Hematopoietic multipotent progenitor cell treated with erythropoietin and hydrocortisone succinate and interleukin-3 and kit ligand, for 17 days (in vitro differentiated cells): ENCODE measurements at regions not wholly inside any gene's neighbourhood (a gene's known extent, or its start where the extent isn't known, plus 50 kb on each side); places are given as distances from the start of the nearest gene placed in this dataset.
"Not testable (repeated sequence)": the region's sequence is repeated elsewhere in the genome, so short reads cannot be mapped to it uniquely, and the experiment has no call there.

Experiments used
- DNase-seq: peaks from one replicate; pipeline ENCODE4 v3.0.0-alpha.2; 2015; ENCODE audit warnings: low spot score

DNA sequence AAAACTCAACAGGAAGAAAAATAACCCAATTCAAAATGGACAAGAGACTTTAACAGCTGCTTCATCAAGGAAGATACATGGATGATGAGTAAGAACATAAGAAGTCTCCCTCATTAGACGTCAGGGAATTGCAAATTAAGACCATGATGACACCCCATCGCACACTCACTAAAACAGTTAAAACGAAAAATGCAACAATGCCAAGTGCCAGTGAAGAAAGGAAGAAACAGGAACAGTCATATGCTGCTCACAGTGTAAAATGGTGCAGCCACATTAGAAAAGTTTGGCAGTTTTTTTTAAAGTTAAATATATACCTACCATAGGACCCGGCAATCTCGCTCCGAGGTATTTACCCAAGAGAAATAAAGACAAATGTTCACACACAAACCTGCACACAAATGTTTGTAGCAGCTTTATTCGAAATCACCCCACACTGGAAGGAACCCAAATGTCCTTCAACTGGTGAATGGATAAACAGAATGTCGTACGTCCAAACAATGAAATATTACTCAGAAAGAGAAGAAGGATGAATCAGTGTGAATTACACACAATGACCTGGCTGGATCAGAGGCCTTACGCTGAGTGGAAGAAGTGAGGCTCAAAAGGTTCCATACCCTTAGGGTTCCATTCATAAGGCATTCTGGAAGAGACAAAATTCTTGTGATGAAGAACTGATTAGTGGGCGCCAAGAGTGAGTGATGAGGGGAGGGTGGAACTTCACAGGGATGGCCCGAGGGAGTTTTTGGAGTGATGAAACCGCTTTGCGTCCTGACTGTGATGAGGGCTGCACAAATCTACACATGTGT is 110.3 kb downstream of the C16orf95 start:
- DNase-seq, result no peak

DNA sequence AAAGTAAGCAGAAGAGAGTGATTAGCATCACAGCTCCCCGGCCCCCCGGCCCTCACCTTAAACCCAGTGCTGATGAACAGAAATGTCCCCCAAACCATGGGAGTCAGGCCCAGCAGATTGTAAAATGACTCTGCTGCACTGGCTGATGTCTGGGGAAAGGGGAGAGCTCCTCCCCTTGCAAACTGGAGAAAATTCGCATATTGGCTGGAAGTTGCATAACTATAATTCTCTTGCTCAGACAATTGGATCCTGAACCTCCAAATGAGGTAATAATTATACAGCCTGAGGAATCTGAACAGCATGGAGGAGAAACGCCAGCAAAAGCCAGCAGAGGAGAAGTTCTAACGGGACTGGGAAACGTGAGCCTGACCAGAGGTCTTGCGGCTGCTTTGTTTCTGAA is 109.7 kb downstream of the C16orf95 start:
- no peak for DNase-seq

DNA sequence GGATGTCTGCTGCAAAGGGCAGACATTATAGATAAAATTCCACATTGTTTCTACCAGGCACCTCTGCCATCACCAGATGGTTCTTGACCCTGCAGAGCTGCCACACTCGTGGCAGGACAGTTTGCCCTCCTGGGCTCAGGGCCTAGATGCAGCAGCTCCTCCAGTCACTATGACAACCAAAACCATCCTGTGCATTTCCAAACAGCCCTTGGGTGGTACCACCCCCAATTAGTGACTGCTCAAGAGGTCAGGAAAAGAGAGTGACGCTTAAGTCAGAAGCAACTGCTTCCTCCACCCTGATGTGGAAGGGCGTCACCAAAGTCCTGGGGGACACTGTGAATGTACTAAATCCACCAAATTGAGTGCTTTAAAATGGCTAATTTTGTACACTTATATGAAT is 109.2 kb downstream of the C16orf95 start:
- DNase-seq, result no peak

DNA sequence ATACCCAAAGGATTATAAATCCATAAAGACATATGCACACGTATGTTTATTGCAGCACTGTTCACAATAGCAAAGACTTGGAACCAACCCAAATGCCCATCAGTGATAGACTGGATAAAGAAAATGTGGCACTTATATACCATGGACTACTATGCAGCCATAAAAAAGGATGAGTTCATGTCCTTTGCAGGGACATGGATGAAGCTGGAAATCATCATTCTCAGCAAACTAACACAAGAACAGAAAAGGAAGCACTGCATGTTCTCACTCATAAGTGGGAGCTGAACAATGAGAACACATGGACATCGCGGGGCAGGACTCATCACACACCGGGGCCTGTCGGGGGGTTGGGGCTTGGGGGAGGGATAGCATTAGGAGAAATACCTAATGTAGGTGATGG is 108.2 kb downstream of the C16orf95 start:
- not testable (repeated sequence) for DNase-seq

DNA sequence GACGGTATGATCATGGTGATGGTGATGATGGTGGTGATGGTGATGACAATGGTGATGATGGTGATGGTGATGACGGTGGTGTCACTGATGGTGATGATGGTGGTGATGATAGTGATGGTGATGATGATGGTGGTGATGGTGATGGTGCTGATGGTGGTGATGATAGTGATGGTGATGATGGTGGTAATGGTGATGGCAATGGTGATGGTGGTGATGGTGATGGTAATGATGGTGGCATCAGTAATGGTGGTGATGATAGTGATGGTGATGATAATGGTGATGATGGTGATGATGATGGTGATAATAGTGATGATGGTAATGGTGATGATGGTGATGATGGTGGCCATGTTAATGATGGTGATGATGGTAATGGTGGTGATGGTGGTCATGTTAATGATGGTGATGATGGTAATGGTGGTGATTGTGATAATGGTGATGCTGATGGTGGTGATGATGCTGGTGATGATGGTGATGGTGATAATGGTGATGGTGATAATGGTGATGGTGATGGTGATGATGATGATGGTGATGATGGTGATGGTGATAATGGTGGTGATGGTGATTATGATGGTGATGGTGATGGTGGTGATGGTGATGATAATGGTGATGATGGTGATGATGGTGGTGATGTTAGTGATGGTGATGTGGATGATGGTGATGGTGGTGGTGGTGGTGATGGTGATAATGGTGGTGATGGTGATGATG is 107.2 kb downstream of the C16orf95 start:
- DNase-seq, result no peak

DNA sequence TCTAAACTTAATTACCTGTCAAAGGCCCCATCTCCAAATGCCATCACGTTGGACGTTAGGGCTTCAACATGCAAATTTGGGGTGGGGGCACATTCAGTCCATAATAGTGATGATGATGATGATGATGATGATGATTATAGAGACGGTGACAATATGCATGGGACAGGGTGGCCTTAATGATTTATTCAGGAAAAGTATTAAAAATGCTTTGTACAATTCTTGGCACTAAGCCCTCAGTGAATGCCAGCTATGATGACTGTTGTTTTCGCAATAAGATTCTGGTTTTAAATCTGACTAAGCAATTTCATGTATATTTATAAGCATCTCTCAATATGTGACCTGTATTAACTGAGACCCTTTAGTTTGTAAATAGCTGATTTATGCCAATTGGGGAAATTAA is 106.3 kb downstream of the C16orf95 start:
- DNase-seq, result no peak

DNA sequence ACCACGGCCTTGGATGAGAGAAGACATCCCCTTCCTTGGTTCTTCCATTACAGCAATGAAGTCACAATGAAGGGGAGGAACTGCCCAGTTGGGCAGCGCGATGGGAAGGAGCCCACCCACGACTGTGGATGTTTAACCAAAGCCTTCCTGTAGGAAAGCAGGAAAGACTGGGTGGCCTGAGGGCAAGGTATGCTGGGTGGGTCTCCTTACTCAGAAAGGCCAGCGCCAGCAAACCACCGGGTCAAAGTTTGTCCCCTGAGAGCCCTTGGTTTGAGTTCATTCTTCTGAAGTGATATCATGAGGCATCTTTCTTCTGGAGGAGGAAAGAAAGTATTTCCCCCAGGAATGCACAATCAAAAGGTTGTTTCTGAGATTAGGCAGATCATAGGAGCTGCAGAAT is 105.2 kb downstream of the C16orf95 start:
- DNase-seq, result no peak

DNA sequence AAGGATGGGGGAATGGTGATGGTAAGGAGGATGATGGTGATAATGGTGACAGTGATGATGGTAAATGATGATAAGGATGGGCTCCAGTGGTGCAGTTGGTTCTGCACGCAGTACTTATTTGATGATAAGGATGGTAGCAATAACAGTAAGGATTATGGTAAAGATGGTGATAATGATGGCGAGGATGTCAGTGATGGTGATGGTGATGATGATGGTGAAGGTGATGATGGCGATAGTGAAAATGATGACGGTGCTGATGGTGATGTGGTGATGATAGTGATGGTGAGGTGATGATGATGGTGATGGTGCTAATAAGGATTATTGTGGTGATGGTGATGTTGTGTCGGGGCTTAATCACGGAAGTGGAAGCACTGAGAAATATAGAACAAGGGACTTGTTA is 103.7 kb downstream of the C16orf95 start:
- no peak for DNase-seq

DNA sequence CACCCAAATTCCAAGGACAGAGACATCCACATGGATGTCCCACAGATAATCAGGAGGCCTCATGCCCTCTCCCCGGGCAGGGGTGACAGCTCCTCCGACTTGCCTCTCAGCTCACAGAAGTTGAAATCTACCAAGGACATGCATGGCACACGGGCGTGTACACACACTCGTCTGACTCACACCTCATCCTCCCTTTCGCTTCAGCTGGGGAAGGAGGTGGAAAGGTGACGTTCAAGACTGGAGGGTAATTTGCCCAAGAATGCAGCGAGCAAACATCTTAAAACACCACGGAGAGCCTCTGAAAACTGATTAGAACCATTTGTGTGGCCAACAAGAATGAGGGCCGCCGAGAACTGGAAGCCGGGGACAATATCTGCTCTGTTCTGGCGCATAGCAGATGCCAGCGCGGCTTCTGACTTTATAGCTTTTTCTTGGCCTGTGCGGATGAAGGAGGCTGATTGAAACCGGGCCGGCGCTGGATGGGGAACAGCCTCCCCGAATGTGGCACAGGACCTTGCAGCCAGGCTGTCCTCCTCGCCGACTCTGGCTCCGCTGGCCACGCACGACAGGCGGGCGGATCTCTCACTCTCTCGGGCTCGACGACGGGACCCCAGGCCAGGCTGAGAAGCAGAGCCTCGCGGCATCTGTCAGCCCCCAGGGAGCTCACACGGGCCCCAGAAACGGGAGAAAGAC is 100.9 kb downstream of the C16orf95 start:
- DNase-seq, result no peak

DNA sequence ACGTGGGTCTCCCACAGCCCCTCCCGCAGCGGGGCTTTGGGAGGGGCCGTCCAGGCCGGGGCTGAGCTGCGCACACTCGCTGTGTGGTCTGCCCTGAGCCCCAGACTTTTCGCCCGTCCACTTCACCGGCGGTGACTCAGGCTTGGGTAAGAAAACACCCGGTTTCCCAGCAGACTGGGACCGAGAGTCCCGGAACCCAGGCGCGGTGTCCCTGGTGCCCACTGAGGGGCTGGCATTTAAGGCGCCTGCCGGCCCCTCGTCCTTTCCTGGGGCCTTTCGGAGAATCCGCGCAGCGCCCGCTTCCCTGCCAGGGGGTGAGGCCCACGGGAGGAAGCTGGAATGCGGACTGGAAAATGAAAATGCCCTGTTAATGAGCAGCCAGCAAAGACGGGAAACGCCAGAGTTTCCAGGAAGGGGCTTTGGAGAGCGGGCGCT is 100.3 kb downstream of the C16orf95 start:
- no peak for DNase-seq

DNA sequence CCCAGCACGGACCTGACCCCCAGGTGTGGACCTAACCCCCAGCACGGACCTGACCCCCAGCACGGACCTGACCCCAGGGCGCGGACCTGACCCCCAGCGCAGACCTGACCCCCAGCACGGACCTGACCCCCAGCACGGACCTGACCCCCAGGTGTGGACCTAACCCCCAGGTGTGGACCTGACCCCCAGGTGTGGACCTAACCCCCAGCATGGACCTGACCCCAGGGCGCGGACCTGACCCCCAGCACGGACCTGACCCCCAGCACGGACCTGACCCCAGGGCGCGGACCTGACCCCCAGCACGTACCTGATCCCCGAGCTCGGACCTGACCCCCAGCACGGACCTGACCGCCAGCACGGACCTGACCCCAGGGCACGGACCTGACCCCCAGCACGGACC is 99.4 kb downstream of the C16orf95 start:
- DNase-seq, result not testable (repeated sequence)

DNA sequence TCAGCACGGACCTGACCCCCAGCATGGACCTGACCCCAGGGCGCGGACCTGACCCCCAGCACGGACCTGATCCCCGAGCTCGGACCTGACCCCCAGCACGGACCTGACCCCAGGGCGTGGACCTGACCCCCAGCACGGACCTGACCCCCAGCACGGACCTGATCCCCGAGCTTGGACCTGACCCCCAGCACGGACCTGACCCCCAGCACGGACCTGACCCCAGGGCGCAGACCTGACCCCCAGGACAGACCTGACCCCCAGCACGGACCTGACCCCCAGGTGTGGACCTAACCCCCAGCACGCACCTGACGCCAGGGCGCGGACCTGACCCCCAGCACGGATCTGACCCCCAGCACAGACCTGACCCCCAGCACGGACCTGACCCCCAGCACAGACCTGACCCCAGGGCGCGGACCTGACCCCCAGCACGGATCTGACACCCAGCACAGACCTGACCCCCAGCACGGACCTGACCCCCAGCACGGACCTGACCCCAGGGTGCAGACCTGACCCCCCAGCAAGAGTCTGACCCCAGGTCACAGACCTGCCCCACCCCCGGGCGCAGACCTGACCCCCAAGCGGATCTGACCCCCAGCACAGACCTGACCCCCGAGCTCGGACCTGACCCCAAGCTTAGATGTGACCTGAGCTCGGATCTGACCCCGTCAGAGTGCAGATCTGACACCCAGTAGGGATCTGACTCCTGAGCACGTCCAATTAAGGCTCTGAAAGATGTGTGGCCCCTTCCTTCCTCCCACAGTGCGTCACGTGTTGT is 98.7 kb downstream of the C16orf95 start:
- DNase-seq, result no peak

DNA sequence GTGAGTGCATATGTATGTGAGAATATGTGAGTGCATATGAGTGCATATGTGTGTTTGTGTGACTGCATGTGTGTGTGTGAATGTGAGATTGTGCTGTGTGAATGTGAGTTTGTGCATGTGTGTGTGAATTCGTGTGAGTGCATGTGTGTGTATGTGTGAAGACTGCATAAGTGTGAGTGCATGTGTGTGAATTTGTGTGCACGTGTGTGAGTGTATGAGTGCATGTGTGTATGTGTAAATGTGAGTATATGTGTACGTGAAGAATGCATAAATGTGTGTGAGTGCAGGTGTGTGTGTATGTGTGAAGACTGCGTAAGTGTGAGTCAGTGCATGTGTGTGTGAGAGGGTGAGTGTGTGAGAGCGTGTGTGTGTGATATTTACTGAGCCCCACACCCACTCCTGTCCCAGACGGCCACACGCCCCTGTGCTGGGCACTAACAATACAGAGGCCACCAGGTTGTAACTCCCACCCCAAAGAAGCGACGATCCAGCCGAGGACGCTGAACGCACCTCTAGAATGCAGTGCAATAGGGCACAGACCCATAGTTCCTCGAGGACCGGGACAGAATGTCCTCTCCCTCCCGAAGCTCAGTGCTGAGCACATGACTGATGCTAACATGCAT is 97.8 kb downstream of the C16orf95 start:
- DNase-seq, result no peak

DNA sequence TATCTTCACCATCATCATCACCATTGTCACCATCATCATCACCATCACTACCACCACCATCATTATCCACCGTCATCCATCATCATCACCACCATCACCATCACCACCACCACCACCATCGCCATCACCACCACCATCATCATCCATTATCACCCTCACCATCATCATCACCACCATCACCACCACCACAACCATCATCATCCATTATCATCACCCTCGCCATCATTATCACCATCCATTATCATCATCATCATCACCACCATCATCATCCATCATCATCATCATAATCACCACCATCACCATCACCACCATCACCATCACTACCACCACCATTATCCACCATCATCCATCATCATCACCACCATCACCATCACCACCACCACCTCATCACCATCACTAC is 95.6 kb downstream of the C16orf95 start:
- no peak for DNase-seq

DNA sequence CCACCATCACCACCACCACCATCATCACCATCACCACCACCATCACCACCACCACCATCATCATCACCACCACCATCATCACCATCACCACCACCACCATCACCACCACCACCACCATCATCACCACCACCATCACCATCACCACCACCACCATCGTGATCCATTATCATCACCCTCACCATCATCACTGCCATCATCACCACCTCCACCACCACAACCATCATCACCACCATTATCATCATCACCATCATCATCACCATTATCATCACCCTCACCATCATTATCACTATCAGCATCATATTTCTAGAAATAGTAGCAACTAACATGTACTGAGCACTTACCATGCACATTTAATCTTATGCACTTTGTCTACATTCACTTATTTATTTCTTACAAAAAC is 94.9 kb downstream of the C16orf95 start:
- no peak for DNase-seq

DNA sequence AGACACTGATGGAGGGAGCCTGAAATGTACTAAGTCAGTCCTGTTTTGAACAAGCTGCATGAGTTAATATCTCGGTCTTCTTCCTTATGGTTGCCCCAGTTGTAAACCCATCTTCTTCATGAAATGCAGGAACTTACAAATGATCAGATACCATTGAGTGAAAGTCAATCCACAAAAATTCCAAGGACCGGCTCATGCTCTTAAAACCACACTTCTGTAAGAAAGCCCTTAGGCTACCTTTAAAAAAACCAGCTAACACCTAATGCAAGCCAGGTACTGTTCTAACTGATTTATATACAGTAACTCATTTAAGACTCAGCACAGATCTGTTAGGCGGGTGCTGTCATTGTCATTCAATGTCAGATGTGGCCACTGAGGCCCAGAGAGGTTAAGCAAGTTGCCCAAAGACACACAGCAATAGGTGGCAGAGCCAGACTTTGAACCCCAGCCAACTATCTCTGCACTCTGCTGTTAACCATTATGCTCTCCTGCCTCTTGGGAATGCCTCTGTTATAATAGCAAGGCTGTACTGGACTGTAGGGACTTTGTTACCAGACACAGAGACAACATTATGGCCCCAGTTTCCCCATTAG is 93.4 kb downstream of the C16orf95 start:
- DNase-seq, result no peak

DNA sequence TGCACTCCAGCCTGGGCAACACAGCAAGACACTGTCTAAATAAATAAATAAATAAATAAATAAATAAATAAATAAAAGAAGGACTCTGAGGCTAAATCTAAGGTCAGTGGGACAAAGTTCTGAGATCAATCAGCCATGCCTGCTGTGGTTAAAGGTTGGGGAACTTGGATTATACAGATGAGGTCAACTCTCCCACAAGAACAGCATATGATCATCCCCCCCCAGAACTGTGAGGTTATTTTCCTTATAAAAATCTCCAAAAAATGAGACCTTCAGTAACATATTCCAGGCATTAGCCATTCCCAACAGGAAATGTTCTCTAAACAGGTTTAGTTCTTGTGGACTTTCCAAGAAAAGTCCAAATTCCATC is 90.3 kb downstream of the C16orf95 start:
- DNase-seq, result no peak

DNA sequence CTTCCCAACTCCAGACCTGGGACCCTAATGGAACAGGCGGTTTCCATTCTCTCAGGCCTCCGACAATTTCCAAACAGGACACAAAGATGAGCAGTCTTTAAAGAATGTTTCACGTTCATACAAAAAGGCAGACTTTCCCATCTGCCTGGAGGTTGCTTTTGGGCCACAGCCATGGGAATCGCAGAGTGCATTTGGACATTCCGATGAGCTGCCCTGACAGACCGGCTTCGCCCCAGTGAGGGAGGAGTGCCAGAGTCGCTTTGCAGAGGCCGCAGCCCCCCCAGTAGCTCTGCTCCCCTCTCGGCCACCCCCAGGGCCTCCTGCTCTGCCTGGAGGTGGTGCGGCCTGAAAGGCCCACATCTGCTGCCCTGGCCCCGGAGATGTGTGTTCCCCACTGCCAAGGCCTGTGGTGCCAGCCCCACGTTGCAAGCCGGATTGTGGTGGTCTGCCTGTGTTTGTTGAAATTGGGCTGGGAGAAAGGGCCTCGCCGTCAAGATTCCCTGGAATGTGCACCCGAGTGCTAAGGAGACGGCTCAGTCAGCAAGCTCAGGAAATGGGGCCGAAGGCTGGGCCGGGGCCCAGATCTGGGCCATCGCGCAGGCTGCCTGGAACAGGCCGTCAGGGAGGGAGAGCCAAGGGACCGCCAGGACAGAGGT is 89.8 kb downstream of the C16orf95 start:
- DNase-seq, result no peak

DNA sequence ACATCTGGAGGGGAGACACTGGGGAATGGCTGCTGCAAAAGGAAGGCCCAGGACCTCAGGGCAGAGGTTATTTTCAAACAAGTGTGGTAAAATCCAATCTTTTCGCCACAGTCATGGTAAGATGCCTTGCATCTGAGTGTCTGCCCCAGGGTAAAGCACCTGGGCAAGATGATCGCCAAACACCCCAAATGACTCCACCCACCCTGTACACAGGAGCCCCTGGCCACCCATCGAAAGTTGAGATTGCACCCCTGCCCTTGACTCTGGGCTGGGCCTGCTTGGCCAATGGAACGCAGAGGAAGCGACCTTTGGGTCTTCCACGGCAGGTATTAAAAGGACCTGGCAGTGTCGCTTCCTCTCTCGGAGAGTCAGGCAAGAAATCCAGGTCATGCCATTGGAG is 88.8 kb downstream of the C16orf95 start:
- no peak for DNase-seq

DNA sequence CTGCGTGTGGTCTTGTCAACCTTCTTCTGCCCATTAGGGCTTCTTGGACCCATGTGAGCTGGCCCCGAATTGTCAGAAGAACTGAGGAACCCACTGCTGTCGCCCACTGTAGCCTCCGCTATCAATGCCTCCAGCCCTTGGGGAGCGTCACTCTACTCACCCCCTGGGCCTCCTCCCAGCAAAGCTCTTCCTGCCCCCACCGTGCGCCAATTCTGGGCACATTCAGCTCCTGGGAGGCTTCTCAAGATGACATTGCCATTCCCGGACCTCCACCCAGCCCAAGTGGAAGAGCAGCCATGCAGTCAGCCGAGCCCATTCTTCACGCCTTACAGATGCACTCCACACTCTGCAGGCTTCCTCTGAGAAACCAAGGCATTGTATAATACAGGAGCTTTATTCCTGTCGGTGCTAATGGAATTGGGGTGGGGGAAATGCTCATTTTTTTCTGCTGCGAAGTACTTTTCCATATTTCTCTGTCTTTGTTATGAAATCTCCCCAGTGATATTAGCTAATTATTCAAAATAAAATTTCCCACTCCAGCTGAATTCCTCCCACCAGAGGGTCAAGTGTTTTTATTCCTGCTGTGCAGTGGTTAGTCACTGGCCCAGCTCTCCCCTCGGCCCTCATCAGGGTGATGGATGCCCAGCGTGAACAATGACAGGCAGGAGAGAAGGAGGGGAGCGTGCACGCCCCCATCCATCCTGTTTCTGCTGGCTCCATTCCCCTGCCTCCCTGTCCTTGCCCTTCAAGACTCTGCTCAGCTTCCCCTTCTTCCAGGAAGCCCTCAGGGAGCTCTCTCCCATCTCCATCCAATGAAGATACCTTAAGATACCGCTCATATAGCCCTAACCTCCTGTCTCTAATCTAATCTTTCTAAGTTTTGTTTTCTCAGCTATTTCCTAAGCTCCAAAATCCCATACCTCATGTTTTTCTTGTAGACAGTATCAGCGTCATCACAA is 87.7 kb downstream of the C16orf95 start:
- DNase-seq, result no peak
